UCSD-AML1 (cell line): ENCODE measurements at regions not wholly inside any gene's neighbourhood (a gene's known extent, or its start where the extent isn't known, plus 50 kb on each side); places are given as distances from the start of the nearest gene placed in this dataset.
"Not testable (repeated sequence)": the region's sequence is repeated elsewhere in the genome, so short reads cannot be mapped to it uniquely, and the experiment has no call there.

Experiments used
- DNase-seq: peaks from one replicate; lab custom pipeline; 2025; ENCODE audit not compliant: unreplicated experiment; lab: John Stamatoyannopoulos, UW

- no peak for DNase-seq
These were observed 361.1 kb upstream of the IGFBP3 start for GRCh38 chr7:46282155-46282554.

GRCh38 chr7:46281071-46281470 is 360.0 kb upstream of the IGFBP3 start:
- DNase-seq: no peak

- no peak for DNase-seq
These were observed 358.2 kb upstream of the IGFBP3 start for GRCh38 chr7:46279290-46279689.

- DNase-seq: no peak
These were observed 343.6 kb upstream of the IGFBP3 start for GRCh38 chr7:46264646-46265045.

- not testable (repeated sequence) for DNase-seq
These were observed 340.6 kb upstream of the IGFBP3 start for GRCh38 chr7:46261638-46262037.

GRCh38 chr7:46259947-46260346 is 338.9 kb upstream of the IGFBP3 start:
- DNase-seq: no peak

- DNase-seq: no peak
These were observed 336.8 kb upstream of the IGFBP3 start for GRCh38 chr7:46257761-46258448.

- no peak for DNase-seq
These were observed 336.0 kb upstream of the IGFBP3 start for GRCh38 chr7:46256870-46257661.

- DNase-seq: no peak
These were observed 332.4 kb upstream of the IGFBP3 start for GRCh38 chr7:46253520-46253919.

- no peak for DNase-seq
These were observed 326.6 kb upstream of the IGFBP3 start for GRCh38 chr7:46247664-46248063.

- DNase-seq: no peak
These were observed 324.6 kb upstream of the IGFBP3 start for GRCh38 chr7:46245586-46246111.

GRCh38 chr7:46244757-46245156 is 323.7 kb upstream of the IGFBP3 start:
- DNase-seq: no peak

- DNase-seq: no peak
These were observed 322.3 kb upstream of the IGFBP3 start for GRCh38 chr7:46243406-46243805.

- no peak for DNase-seq
These were observed 318.8 kb upstream of the IGFBP3 start for GRCh38 chr7:46239846-46240245.

- DNase-seq: no peak
These were observed 316.4 kb upstream of the IGFBP3 start for GRCh38 chr7:46237466-46237865.

GRCh38 chr7:46233585-46234329 is 312.7 kb upstream of the IGFBP3 start:
- no peak for DNase-seq

- DNase-seq: no peak
These were observed 309.9 kb upstream of the IGFBP3 start for GRCh38 chr7:46230990-46231305.

GRCh38 chr7:46230298-46230989 is 309.4 kb upstream of the IGFBP3 start:
- DNase-seq: no peak

GRCh38 chr7:46229409-46229808 is 308.3 kb upstream of the IGFBP3 start:
- no peak for DNase-seq

- DNase-seq: no peak
These were observed 305.8 kb upstream of the IGFBP3 start for GRCh38 chr7:46226860-46227259.

- DNase-seq: no peak
These were observed 303.3 kb upstream of the IGFBP3 start for GRCh38 chr7:46224363-46224762.
